HTERT RPE-1 (cell line): ENCODE measurements at regions not wholly inside any gene's neighbourhood (a gene's known extent, or its start where the extent isn't known, plus 50 kb on each side); places are given as distances from the start of the nearest gene placed in this dataset.

Source experiments
- in situ Hi-C: fragments of 300-500 bp; cut with MboI; formaldehyde crosslinking; loops from 4 replicates; pipeline ENCODE4 v1.14.3; 2020; ENCODE audit warnings: low sequenced_read_pairs

GRCh38 chr5:152271420-152271819 is 133.7 kb downstream of the NMUR2 start:
- in situ Hi-C loops: no loop called here

GRCh38 chr5:152270096-152270495 is 135.0 kb downstream of the NMUR2 start:
- in situ Hi-C loops: no loop called here

GRCh38 chr5:152269533-152269932 is 135.5 kb downstream of the NMUR2 start:
- in situ Hi-C loops: no loop called here

- in situ Hi-C loops: no loop called here
These were observed 140.3 kb downstream of the NMUR2 start for GRCh38 chr5:152264645-152265254.

- in situ Hi-C loops: no loop called here
These were observed 142.4 kb downstream of the NMUR2 start for GRCh38 chr5:152262667-152263066.

- in situ Hi-C loops: no loop called here
These were observed 144.1 kb downstream of the NMUR2 start for GRCh38 chr5:152260940-152261339.

- in situ Hi-C loops: no loop called here
These were observed 145.4 kb downstream of the NMUR2 start for GRCh38 chr5:152259702-152260101.

- in situ Hi-C loops: no loop called here
These were observed 148.5 kb downstream of the NMUR2 start for GRCh38 chr5:152256580-152256979.

GRCh38 chr5:152255411-152255810 is 149.7 kb downstream of the NMUR2 start:
- in situ Hi-C loops: no loop called here

- in situ Hi-C loops: no loop called here
These were observed 157.2 kb downstream of the NMUR2 start for GRCh38 chr5:152247850-152248385.

GRCh38 chr5:152246401-152246800 is 158.7 kb downstream of the NMUR2 start:
- in situ Hi-C loops: no loop called here

GRCh38 chr5:152237531-152237930 is 167.5 kb downstream of the NMUR2 start:
- in situ Hi-C loops: no loop called here

- in situ Hi-C loops: no loop called here
These were observed 178.9 kb downstream of the NMUR2 start for GRCh38 chr5:152226191-152226590.

- in situ Hi-C loops: no loop called here
These were observed 183.1 kb downstream of the NMUR2 start for GRCh38 chr5:152221721-152222629.

GRCh38 chr5:152218694-152219093 is 186.4 kb downstream of the NMUR2 start:
- in situ Hi-C loops: no loop called here

- in situ Hi-C loops: no loop called here
These were observed 199.3 kb downstream of the NMUR2 start for GRCh38 chr5:152205804-152206203.

- in situ Hi-C loops: no loop called here
These were observed 202.8 kb downstream of the NMUR2 start for GRCh38 chr5:152202321-152202720.

GRCh38 chr5:152193391-152194107 is 211.5 kb downstream of the NMUR2 start:
- in situ Hi-C loops: no loop called here

- in situ Hi-C loops: no loop called here
These were observed 216.8 kb downstream of the NMUR2 start for GRCh38 chr5:152188251-152188650.

GRCh38 chr5:152187668-152188067 is 217.4 kb downstream of the NMUR2 start:
- in situ Hi-C loops: no loop called here

GRCh38 chr5:152185547-152186245 is 219.4 kb downstream of the NMUR2 start:
- in situ Hi-C loops: no loop called here
